ENCODE measurements at regions not wholly inside any gene's neighbourhood (a gene's known extent, or its start where the extent isn't known, plus 50 kb on each side); places are given as distances from the start of the nearest gene placed in this dataset.
A peak's percentile ranks its signal among the peaks of the same experiment; 100 is the strongest.

- TF ChIP-seq REST (IDR thresholded peaks at IDR 0.05; ENCODE audit: borderline replicate concordance) (no peak), REST (CRISPR knock-in tag; IDR thresholded peaks at IDR 0.05; ENCODE audit: low read depth) (no peak), POLR3A (IDR thresholded peaks at IDR 0.05; ENCODE audit: borderline replicate concordance, extremely low read depth, insufficient read depth, insufficient read length) (no peak), E2F5 (CRISPR knock-in tag; IDR thresholded peaks at IDR 0.05) (no peak), MCM3 (IDR thresholded peaks at IDR 0.05) (no peak), HES1 (IDR thresholded peaks at IDR 0.05; ENCODE audit: low read depth) (no peak), TSHZ1 (CRISPR knock-in tag; IDR thresholded peaks at IDR 0.05) (no peak), MEIS2 (IDR thresholded peaks at IDR 0.05; ENCODE audit: partially characterized antibody) (peak; percentile 12), PHB (CRISPR knock-in tag; IDR thresholded peaks at IDR 0.05) (no peak), ZNF589 (CRISPR knock-in tag; IDR thresholded peaks at IDR 0.05; ENCODE audit: low read depth) (no peak), SETDB1 (IDR thresholded peaks at IDR 0.05; ENCODE audit: low read length) (no peak), ARID1B (IDR thresholded peaks at IDR 0.05) (peak; percentile 78), ZNF695 (CRISPR knock-in tag; IDR thresholded peaks at IDR 0.05) (no peak), KAT2B (IDR thresholded peaks at IDR 0.05; ENCODE audit: low read depth, low read length) (no peak)
These were observed 383.0 kb upstream of the PMFBP1 start (continued) for GRCh38 chr16:72554935-72555334.

All from K562 (cell line).